ENCODE measurements at regions not wholly inside any gene's neighbourhood (a gene's known extent, or its start where the extent isn't known, plus 50 kb on each side); places are given as distances from the start of the nearest gene placed in this dataset.

- ATAC-seq: no peak
- TF ChIP-seq ZFP3 (CRISPR knock-in tag; IDR thresholded peaks at IDR 0.05) (peak; percentile 81; the same call in 1 of the 2 replicates), CREB5 (CRISPR knock-in tag; IDR thresholded peaks at IDR 0.05; ENCODE audit: low read depth) (no peak), GLIS3 (CRISPR knock-in tag; IDR thresholded peaks at IDR 0.05) (no peak), SNAI2 (CRISPR knock-in tag; IDR thresholded peaks at IDR 0.05) (no peak), TCF4 (CRISPR knock-in tag; IDR thresholded peaks at IDR 0.05; ENCODE audit: borderline replicate concordance) (no peak), ISL1 (CRISPR knock-in tag; IDR thresholded peaks at IDR 0.05) (peak; percentile 69), BACH2 (CRISPR knock-in tag; IDR thresholded peaks at IDR 0.05; ENCODE audit: borderline replicate concordance) (no peak)
- TF ChIP-seq, protein P1, sequence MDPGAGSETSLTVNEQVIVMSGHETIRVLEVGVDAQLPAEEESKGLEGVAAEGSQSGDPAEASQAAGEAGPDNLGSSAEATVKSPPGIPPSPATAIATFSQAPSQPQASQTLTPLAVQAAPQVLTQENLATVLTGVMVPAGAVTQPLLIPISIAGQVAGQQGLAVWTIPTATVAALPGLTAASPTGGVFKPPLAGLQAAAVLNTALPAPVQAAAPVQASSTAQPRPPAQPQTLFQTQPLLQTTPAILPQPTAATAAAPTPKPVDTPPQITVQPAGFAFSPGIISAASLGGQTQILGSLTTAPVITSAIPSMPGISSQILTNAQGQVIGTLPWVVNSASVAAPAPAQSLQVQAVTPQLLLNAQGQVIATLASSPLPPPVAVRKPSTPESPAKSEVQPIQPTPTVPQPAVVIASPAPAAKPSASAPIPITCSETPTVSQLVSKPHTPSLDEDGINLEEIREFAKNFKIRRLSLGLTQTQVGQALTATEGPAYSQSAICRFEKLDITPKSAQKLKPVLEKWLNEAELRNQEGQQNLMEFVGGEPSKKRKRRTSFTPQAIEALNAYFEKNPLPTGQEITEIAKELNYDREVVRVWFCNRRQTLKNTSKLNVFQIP (CRISPR knock-in tag; IDR thresholded peaks at IDR 0.05; ENCODE audit: borderline replicate concordance, low read depth): no peak
Measured at GRCh38 chr4:150001815-150002214, 76.4 kb upstream of the DCLK2 start.

- ATAC-seq: no peak
- TF ChIP-seq CSDC2 (CRISPR knock-in tag; IDR thresholded peaks at IDR 0.05) (no peak; the same call in 1 of the 2 replicates), PATZ1 (CRISPR knock-in tag; IDR thresholded peaks at IDR 0.05; ENCODE audit: borderline replicate concordance) (no peak)
Measured at GRCh38 chr4:150002561-150002960, 75.7 kb upstream of the DCLK2 start.

GRCh38 chr4:150004481-150004880, 73.8 kb upstream of the DCLK2 start:
- TF ChIP-seq CSRNP3 (CRISPR knock-in tag; IDR thresholded peaks at IDR 0.05): no peak
- no peak for TF ChIP-seq ZNF565 (CRISPR knock-in tag; conservative IDR thresholded peaks at IDR 0.05; ENCODE audit: low read depth)
- TF ChIP-seq CREB5 (CRISPR knock-in tag; IDR thresholded peaks at IDR 0.05; ENCODE audit: low read depth): peak; percentile 70; the same call in 1 of the 2 replicates
- no peak for TF ChIP-seq GLIS3 (CRISPR knock-in tag; IDR thresholded peaks at IDR 0.05)
- TF ChIP-seq ISL1 (CRISPR knock-in tag; IDR thresholded peaks at IDR 0.05): peak; percentile 86
- ATAC-seq: peak; percentile 69

- no peak for ATAC-seq
- no peak for TF ChIP-seq CREB5 (CRISPR knock-in tag; IDR thresholded peaks at IDR 0.05; ENCODE audit: low read depth)
- TF ChIP-seq BACH2 (CRISPR knock-in tag; IDR thresholded peaks at IDR 0.05; ENCODE audit: borderline replicate concordance): no peak
- TF ChIP-seq ZFP3 (CRISPR knock-in tag; IDR thresholded peaks at IDR 0.05): no peak
- no peak for TF ChIP-seq ZNF70 (CRISPR knock-in tag; IDR thresholded peaks at IDR 0.05)
- TF ChIP-seq, protein P1 (CRISPR knock-in tag; IDR thresholded peaks at IDR 0.05; ENCODE audit: borderline replicate concordance, low read depth): no peak
- no peak for TF ChIP-seq OSR1 (CRISPR knock-in tag; IDR thresholded peaks at IDR 0.05)
- TF ChIP-seq ESRRG (CRISPR knock-in tag; IDR thresholded peaks at IDR 0.05): no peak
- no peak for TF ChIP-seq PPARA (CRISPR knock-in tag; IDR thresholded peaks at IDR 0.05; ENCODE audit: borderline replicate concordance)
- no peak for TF ChIP-seq ZNF8 (CRISPR knock-in tag; IDR thresholded peaks at IDR 0.05)
- TF ChIP-seq TCF4 (CRISPR knock-in tag; IDR thresholded peaks at IDR 0.05; ENCODE audit: borderline replicate concordance): no peak
- no peak for TF ChIP-seq CSDC2 (CRISPR knock-in tag; IDR thresholded peaks at IDR 0.05)
- TF ChIP-seq TOX (CRISPR knock-in tag; IDR thresholded peaks at IDR 0.05; ENCODE audit: borderline replicate concordance): no peak
- TF ChIP-seq ZC3H10 (CRISPR knock-in tag; IDR thresholded peaks at IDR 0.05): no peak
- TF ChIP-seq ISL1 (CRISPR knock-in tag; IDR thresholded peaks at IDR 0.05): no peak
- no peak for TF ChIP-seq PATZ1 (CRISPR knock-in tag; IDR thresholded peaks at IDR 0.05; ENCODE audit: borderline replicate concordance)
- TF ChIP-seq RARB (CRISPR knock-in tag; IDR thresholded peaks at IDR 0.05): no peak
Measured at GRCh38 chr4:150005537-150005936, 72.7 kb upstream of the DCLK2 start.
